NCI-H146 (cell line): ENCODE measurements at regions not wholly inside any gene's neighbourhood (a gene's known extent, or its start where the extent isn't known, plus 50 kb on each side); places are given as distances from the start of the nearest gene placed in this dataset.

Experiments used
- DNase-seq: peaks from one replicate; lab custom pipeline; 2025; lab: John Stamatoyannopoulos, UW

DNA sequence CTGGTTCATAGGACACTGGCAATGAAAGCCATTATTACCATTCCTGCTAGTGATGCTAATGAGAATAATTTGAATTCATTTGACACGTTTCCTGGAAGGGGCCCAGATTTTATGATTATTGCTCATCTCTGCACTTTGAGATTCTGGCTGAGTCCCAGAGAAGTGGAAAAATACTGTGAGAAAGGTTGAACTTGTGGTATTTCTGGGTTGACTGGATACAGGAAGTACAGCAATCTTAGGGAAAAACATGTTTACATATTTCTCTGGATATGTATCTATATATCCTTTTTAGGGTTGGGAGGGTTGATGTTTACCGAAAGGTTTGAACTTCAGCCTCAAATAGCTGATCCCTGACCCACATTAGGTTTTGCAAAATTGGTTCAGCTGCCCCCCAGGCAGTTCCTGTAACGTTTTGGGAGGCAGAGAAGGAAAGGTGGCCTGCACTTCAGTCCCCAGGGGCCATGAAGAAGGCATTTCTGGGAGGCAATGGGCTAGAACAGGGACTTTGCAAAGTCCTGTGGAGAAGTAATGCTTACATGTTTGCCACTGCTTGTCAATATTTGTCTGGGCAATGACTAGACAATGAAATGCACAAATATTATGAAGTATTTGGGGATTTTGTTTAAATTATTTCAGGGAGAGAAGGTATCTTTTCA is 253.7 kb upstream of the PITRM1 start:
- DNase-seq = no peak

DNA sequence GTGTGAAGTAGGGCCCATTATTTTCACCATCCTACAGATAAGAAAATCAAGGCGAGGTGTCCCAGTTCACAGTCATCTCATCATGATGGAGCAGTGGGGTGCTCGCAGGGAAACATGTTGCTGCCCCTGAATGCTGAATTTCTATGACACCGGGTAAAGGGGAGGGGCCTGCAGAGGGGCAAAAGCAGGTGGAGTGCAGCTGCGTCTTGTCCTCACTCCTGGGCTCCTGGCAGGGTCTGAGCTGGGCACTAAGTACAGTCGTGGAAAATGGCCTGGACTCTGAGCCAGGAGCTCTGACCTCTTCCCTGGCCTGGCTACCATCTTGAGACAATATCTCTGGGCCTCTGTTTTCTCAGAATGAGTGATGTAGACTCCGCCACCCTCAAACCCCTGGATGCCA is 253.1 kb upstream of the PITRM1 start:
- DNase-seq = no peak

DNA sequence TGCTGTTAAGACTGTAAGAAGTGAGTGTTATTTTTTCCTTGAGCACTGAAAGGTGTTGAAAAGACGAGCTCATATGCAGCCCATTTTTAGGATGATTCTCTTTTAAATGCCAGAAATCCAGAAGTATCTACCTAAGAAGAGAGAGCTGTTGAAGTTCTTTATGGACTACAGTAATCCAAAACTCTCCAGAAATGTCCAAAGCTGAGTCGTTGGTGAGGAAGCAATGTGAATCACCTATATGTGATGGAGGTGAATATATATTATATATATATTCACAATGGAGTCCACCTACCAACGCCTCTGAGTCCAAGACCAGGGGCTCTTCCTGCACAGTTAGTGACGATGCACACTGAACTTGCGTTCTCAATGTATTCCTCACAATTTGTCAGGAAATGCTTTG is 252.7 kb upstream of the PITRM1 start:
- DNase-seq = no peak

GRCh38 chr10:3424111-3424851 is 251.7 kb upstream of the PITRM1 start:
- peak; percentile 90 for DNase-seq

- DNase-seq = no peak
Observed at GRCh38 chr10:3423384-3423783, 250.8 kb upstream of the PITRM1 start.

- DNase-seq = no peak
Observed at GRCh38 chr10:3422282-3422681, 249.7 kb upstream of the PITRM1 start.

GRCh38 chr10:3421537-3422257 is 249.1 kb upstream of the PITRM1 start:
- DNase-seq = no peak

DNA sequence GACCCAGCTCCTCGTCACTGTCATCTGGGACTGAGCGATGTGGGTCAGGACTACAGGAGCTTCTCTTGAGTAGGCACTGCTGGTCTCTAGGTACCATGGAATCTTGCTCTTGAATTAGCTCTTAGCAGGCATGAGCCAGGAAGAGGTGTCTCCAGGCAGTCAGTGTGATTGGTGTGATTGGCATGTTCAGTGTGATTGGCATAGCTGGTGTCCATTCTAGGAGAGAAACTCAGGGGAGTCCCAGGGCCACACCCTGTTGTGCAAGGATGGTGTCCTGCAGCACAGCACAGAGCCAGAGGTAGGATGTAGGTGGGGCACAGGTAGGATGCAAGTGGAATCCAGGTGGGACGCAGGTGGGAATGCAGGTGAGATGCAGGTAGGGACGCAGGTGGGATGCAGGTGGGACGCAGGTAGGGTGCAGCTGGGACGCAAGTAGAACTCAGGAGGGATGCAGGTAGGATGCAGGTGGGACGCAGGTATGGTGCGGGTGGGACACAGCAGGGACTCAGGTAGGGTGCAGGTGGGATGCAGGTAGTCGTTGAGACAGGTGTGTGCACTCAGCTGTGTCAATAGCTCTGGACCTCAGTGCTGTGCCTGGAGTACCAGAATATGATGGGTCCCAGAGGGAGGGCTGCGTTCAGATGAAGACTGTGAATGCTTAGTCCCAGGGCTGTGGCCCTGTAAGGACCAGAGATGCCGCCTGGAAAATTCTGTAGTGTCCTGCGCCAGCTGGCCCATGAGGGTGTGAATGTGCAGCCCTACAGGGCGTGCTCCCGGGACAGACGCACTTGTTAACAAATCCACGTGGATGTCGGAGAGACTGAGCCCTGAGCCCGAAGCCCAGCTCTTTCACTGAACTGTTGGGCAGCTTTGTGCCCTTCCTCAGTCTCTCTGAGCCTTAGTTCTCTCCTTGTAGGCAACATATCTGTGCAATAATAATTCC is 248.2 kb upstream of the PITRM1 start:
- peak; percentile 48 for DNase-seq

DNA sequence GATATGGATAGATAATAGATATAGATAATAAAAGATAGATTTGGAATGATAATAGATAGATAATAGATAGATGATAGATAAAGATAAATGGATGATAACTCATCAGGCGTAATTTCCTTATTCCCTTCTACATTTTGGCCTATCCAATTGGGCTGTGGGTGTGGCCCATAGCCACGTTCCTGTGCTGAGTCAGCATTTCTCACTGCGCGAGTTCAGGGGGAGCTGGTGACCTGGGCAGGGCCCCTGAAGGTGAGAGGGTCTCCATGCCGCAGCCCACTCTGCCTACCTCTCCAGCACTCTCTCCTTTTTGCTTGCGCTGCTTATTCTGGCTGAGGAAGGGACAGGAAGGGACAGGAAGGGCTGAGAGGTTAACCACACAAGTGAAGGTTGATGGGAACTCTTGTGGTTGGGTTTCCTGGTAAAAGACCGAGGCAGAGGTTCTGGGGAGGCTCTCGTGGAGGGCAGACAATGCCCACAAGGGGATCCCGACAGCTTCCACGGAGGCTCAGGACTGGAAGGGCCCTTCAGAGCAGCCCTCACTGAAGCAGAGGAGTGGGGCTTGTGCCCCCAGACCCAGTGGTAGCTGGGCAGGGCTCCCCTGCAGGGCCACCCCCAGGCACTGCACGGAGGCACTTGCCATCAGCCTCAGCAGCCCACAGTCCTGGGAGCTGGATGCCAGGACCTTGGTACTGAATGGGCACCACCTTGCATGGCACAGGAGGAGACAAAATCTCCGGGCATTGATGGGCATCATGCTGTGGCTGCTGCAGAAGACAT is 247.3 kb upstream of the PITRM1 start:
- DNase-seq = no peak

GRCh38 chr10:3418926-3419325 is 246.3 kb upstream of the PITRM1 start:
- DNase-seq = no peak

GRCh38 chr10:3418041-3418754 is 245.6 kb upstream of the PITRM1 start:
- no peak for DNase-seq

- DNase-seq = no peak
Observed at GRCh38 chr10:3417096-3417495, 244.5 kb upstream of the PITRM1 start.

DNA sequence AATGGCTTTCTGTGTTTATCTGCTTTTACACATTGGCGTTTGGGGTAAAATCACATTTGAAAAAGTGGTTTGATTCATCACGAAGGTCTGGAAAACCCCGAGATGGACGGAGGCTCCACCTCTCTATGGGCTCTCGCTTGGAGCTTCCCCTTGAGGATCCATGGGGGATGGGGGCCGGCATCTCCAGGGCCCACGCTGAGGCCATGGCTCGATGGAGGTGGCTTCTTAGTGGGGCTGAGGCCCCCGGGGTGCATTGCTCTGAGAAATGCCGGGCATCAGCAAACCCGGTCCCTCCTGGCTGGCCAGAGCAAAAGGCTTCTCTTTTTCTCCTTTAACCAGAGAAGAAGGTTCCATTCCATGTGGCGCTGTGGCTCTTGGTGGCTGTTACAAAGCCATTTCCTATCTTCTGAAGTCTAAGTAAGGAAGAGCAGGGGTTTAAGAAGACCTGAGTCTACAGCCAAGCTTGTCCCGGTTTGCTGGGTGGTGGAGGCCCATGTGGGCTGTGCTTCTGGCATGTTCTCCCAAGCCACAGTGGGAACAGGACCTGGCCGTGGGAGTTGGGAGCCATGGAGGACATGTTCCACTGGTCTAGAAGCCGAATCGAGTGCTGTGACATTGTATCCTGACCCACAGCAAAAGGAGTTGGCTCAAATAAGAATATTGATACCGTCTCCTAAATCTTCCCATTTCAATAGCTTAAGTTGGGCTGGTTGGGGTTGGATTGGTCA is 243.5 kb upstream of the PITRM1 start:
- no peak for DNase-seq

- DNase-seq = peak; percentile 20
Observed at GRCh38 chr10:3415038-3415736, 242.6 kb upstream of the PITRM1 start.

GRCh38 chr10:3414667-3415023 is 242.1 kb upstream of the PITRM1 start:
- DNase-seq = no peak

DNA sequence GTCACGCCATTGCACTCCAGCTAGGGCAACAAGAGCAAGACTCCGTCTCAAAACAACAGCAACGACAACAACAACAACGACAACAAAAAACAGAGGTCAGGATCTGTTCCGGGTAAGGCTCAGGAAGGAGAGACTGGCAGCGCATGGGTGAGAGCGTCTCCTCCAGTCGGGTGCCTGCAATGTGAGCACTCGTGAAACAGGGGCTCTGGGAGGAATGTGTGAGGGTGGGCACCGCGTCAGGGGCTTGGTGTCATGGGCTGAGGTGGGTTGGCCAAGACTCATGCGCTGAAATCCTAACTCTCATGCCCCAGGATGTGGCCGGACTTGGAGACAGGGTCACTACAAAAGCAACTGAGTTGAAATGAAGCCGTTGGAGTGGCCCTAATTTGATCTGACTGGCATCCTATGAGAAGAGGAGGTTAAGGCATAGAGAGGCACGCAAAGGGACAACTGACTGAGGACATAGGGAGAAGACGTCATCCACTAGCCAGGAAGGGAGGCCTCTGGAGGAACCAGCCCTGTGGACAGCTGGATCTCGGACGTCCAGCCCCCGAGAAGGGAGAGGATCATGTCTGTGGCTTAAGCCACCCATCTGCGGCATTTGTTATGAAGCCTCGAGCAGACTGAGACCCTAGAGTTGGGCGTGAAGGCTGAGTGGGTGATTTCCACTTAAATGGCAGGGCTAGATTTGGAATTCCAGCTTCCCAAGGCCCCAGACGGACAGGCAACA is 241.5 kb upstream of the PITRM1 start:
- no peak for DNase-seq

- DNase-seq = no peak
Observed at GRCh38 chr10:3412646-3413045, 240.1 kb upstream of the PITRM1 start.

DNA sequence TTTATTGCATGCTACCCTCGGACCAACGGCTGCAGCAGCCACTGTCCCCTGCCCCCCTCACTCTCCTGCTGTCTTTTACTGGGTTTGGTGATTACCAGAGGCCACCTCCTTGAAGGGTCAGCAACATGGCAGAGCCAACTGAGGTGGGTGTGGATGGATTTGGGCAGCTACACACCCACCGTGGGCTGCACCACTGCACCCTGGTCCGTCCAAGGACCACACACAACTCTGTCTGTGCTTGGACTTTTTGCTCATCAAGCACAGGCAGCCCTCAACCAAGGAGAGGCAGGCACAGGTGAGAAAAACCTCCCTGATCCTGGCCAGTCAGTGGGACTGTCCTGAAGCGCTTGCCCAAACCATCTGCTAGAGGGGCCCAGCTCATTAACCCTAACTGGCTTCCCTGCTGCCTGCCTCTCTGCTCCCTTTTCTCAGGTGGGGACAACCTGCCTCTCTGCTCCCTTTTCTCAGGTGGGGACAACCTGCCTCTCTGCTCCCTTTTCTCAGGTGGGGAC is 239.5 kb upstream of the PITRM1 start:
- DNase-seq = no peak
